KMS-11 (cell line): ENCODE measurements at regions not wholly inside any gene's neighbourhood (a gene's known extent, or its start where the extent isn't known, plus 50 kb on each side); places are given as distances from the start of the nearest gene placed in this dataset.

Experiments
- H2AFZ ChIP-seq: fragments of 200-600 bp; sonication (generic); 2 replicates; pipeline ENCODE4 v1.6.1; 2016; ENCODE audit warnings: antibody characterized with exemption, mixed run types, low read depth
- H3K27ac ChIP-seq: fragments of 200-600 bp; sonication (generic); 2 replicates; pipeline ENCODE4 v1.6.1; 2016; ENCODE audit warnings: mild to moderate bottlenecking, mixed run types
- H3K27me3 ChIP-seq: fragments of 200-600 bp; sonication (generic); 2 replicates; pipeline ENCODE4 v1.6.1; 2017; ENCODE audit warnings: mild to moderate bottlenecking, low read depth, mixed run types, moderate library complexity; ENCODE audit not compliant: insufficient read depth
- H3K36me3 ChIP-seq: fragments of 200-600 bp; sonication (generic); 2 replicates; pipeline ENCODE4 v1.6.1; 2017; ENCODE audit warnings: mild to moderate bottlenecking, mixed run types; ENCODE audit not compliant: insufficient read depth
- H3K4me1 ChIP-seq: fragments of 200-600 bp; sonication (generic); 2 replicates; pipeline ENCODE4 v1.6.1; 2016; ENCODE audit warnings: mild to moderate bottlenecking, low read depth, mixed run types; ENCODE audit not compliant: poor library complexity, severe bottlenecking
- H3K4me2 ChIP-seq: fragments of 200-600 bp; sonication (generic); 2 replicates; pipeline ENCODE4 v1.7.0; 2016; ENCODE audit warnings: mild to moderate bottlenecking, mixed run types
- H3K4me3 ChIP-seq: fragments of 200-600 bp; sonication (generic); IDR thresholded peaks from 2 replicates; pipeline ENCODE4 v1.6.1; 2017; ENCODE audit warnings: low read depth, low read length, mixed read lengths; ENCODE audit not compliant: insufficient read depth
- H3K79me2 ChIP-seq: fragments of 200-600 bp; sonication (generic); 2 replicates; pipeline ENCODE4 v1.6.1; 2016; ENCODE audit warnings: low read depth, mixed run types; ENCODE audit not compliant: insufficient read depth
- H3K9ac ChIP-seq: fragments of 200-600 bp; sonication (generic); 2 replicates; pipeline ENCODE4 v1.6.1; 2016; ENCODE audit warnings: mild to moderate bottlenecking, mixed run types
- H4K20me1 ChIP-seq: fragments of 200-600 bp; sonication (generic); 2 replicates; pipeline ENCODE4 v1.6.1; 2016; ENCODE audit warnings: mild to moderate bottlenecking, mixed run types; ENCODE audit not compliant: insufficient read depth
- TF ChIP-seq, protein P1 (sequence below): fragments of 200-600 bp; sonication (generic); conservative IDR thresholded peaks from 2 replicates; pipeline ENCODE4 v1.6.1; 2017; ENCODE audit warnings: low read depth, mild to moderate bottlenecking, antibody characterized with exemption, low read length, moderate library complexity, mixed read lengths

DNA sequence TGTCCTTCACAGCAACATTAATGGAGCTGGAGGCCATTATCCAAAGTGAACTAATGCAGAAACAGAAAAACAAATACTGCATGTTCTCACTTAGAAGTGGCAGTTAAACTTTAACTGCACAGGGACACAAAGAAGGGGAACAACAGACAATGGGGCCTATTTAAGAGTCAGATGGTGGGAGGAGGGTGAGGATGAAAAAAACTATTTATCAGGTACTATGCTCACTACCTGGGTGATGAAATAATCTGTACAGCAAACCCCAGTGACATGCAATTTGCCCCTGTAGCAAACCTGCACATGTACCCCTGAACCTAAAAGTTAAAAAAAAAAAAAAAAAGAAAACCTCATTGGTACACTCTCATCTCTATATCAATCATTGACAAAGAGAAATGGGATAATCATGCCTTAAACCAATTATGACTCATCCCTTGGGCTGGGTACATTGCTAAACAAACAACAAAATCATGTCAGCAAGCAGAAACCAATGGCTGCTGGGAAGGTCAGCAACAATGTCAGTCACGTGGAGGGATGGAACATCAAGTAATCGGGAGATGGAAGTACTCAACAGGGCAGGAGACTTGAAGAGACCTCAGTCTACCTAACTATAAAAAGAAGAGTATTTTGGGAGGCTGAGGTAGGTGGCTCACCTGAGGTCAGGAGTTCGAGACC lies 479.2 kb downstream of the RMST start:
- Histone ChIP-seq H3K27me3 (no peaks in the 10 kb centered on the region), H2AFZ (no peak overlapping the region), H4K20me1 (no peaks in the 10 kb centered on the region), H3K36me3 (no peaks in the 10 kb centered on the region), H3K27ac (no peak overlapping the region), H3K79me2 (no peaks in the 10 kb centered on the region), H3K9ac (no peak overlapping the region), H3K4me2 (no peak overlapping the region), H3K4me1 (no peaks in the 10 kb centered on the region), H3K4me3 (no peak overlapping the region)
- TF ChIP-seq, protein P1, sequence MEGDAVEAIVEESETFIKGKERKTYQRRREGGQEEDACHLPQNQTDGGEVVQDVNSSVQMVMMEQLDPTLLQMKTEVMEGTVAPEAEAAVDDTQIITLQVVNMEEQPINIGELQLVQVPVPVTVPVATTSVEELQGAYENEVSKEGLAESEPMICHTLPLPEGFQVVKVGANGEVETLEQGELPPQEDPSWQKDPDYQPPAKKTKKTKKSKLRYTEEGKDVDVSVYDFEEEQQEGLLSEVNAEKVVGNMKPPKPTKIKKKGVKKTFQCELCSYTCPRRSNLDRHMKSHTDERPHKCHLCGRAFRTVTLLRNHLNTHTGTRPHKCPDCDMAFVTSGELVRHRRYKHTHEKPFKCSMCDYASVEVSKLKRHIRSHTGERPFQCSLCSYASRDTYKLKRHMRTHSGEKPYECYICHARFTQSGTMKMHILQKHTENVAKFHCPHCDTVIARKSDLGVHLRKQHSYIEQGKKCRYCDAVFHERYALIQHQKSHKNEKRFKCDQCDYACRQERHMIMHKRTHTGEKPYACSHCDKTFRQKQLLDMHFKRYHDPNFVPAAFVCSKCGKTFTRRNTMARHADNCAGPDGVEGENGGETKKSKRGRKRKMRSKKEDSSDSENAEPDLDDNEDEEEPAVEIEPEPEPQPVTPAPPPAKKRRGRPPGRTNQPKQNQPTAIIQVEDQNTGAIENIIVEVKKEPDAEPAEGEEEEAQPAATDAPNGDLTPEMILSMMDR, result no peak

DNA sequence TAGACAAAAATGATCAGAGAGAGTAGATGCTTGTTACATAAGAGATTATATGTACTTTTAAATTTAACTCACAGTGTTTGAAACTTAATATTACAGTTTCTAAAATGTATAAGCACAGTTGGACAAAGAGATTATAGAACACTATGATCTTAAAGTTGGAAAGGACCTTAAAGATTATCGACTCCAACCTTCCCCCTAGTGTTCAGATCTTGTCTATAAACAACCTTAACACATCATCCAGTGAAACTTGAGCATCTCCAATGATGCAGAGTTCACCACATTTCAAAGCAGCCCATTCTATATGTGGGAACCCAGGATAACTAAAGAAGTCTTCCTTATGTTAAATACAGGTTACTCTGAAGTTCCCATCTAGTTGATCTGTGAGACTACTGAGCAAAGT lies 480.8 kb downstream of the RMST start:
- TF ChIP-seq, protein P1, result no peak; the same call in 1 of the 2 replicates

DNA sequence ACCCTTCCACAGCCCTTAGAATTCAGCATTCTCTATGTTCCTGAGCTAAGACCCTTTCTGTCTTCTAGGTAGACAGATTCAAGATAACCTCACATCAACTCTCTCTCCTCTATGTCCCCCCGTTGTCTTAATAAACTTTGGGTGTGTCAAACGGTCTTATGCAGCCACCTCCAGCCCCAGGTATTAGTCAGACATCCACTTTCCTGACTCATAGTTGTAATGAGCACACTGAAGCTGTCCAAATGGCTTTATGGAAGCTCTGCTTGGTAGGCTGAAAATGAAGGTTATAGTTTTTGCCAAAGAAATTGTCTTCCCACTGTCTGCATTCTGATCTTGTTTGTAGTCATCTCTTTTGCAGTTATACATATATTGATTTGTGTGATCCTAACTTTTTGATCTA lies 482.0 kb downstream of the RMST start:
- H3K79me2 ChIP-seq, result no peaks in the 10 kb centered on the region
- no peak overlapping the region for H2AFZ ChIP-seq
- H4K20me1 ChIP-seq, result no peaks in the 10 kb centered on the region
- H3K4me2 ChIP-seq, result no peak overlapping the region
- TF ChIP-seq, protein P1, result no peak
- H3K36me3 ChIP-seq, result no peaks in the 10 kb centered on the region
- H3K9ac ChIP-seq, result no peak overlapping the region
- H3K4me1 ChIP-seq, result no peaks in the 10 kb centered on the region
- no peak overlapping the region for H3K4me3 ChIP-seq
- H3K27ac ChIP-seq, result no peak overlapping the region
- no peaks in the 10 kb centered on the region for H3K27me3 ChIP-seq

More for the DNA sequence above, 480.8 kb downstream of the RMST start:
- Histone ChIP-seq H3K27me3 (no peaks in the 10 kb centered on the region), H3K79me2 (no peaks in the 10 kb centered on the region), H3K4me3 (no peak overlapping the region), H3K9ac (no peak overlapping the region), H2AFZ (no peak overlapping the region), H3K27ac (no peak overlapping the region), H3K4me2 (no peak overlapping the region), H3K4me1 (no peaks in the 10 kb centered on the region), H4K20me1 (no peaks in the 10 kb centered on the region), H3K36me3 (no peaks in the 10 kb centered on the region)

DNA sequence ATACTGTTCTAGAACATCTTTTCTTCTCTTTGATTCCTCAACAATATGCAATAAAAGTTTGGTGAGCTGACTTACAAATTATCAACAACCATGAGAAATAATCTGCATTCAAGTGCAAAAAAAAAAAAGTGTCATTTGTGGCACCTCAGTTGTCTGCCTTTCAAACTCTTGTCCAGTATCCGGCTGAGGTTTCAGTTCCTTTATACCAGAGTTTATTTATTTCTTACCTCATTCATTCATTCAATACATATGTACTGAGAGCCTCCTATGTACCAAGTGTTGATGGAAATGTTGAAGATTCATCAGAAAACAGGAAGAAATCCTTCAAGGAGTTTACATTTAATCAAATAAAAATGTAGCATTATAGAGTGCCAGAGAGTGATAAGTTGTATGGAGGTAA lies 484.1 kb downstream of the RMST start:
- Histone ChIP-seq H3K36me3 (no peaks in the 10 kb centered on the region), H3K4me1 (no peaks in the 10 kb centered on the region), H3K4me2 (no peak overlapping the region), H3K4me3 (no peak overlapping the region), H2AFZ (no peak overlapping the region), H3K27me3 (no peaks in the 10 kb centered on the region), H3K27ac (no peak overlapping the region), H3K79me2 (no peaks in the 10 kb centered on the region), H3K9ac (no peak overlapping the region), H4K20me1 (no peaks in the 10 kb centered on the region)
- TF ChIP-seq, protein P1, result no peak
